Endothelial cell of umbilical vein (primary cell): ENCODE measurements at regions not wholly inside any gene's neighbourhood (a gene's known extent, or its start where the extent isn't known, plus 50 kb on each side); places are given as distances from the start of the nearest gene placed in this dataset.

Experiments
- BruUV-seq: library from RNA; stranded (reverse); fragments of 400-500 nt; replicated peaks from 2 replicates; lab custom pipeline; 2021; lab: Mats Ljungman, UMichigan
- CTCF ChIA-PET: fragments of 300-600, 350-600 bp; sonication (Branson Sonifier 250); formaldehyde crosslinking; loops from one replicate; lab custom pipeline; 2021; ENCODE audit warnings: antibody characterized with exemption, inconsistent platforms; lab: Charles Lee
- POLR2A ChIA-PET: fragments of 300-600, 350-600 bp; sonication (Branson Sonifier 250); formaldehyde crosslinking; loops from one replicate; lab custom pipeline; 2021; ENCODE audit warnings: antibody characterized with exemption, inconsistent platforms; lab: Charles Lee
- DNase-seq: peaks from one replicate; pipeline ENCODE4 v3.0.0-alpha.2; 2011; ENCODE audit warnings: low read depth, low spot score
- FAIRE-seq: peaks from 2 replicates; lab custom pipeline; 2011; peaks lifted over from hg19 to GRCh38; lab: Jason Lieb, UNC
- H2AFZ ChIP-seq: 2 replicates; pipeline ENCODE4 v1.6.0; 2012; ENCODE audit warnings: low read depth, low read length, control low read depth, inconsistent platforms
- H3K27ac ChIP-seq: 2 replicates; pipeline ENCODE4 v1.5.1; 2011; ENCODE audit warnings: low read depth, mild to moderate bottlenecking, control low read depth, low read length, moderate library complexity; ENCODE audit not compliant: insufficient read depth
- H3K27me3 ChIP-seq, 2 experiments: 2 replicates each; pipeline versions ENCODE4 v1.6.0 to v1.6.1; 2011; ENCODE audit warnings: low read length in 2 of 2, mixed read lengths in 1 of 2; ENCODE audit not compliant: control insufficient read depth in 2 of 2, insufficient read depth in 2 of 2
- H3K36me3 ChIP-seq, 2 experiments: 2 replicates in 1 of 2; 3 replicates in 1 of 2; pipeline ENCODE4 v1.5.1; 2011; ENCODE audit warnings: low read length in 2 of 2, mild to moderate bottlenecking in 1 of 2, moderate library complexity in 1 of 2; ENCODE audit not compliant: control insufficient read depth in 2 of 2, insufficient read depth in 2 of 2; ENCODE audit errors: extremely low read depth in 1 of 2
- H3K4me1 ChIP-seq: 3 replicates; pipeline ENCODE4 v1.5.1; 2011; ENCODE audit warnings: mild to moderate bottlenecking, low read length; ENCODE audit not compliant: control insufficient read depth, insufficient read depth; ENCODE audit errors: extremely low read depth
- H3K4me2 ChIP-seq: 2 replicates; pipeline ENCODE4 v1.6.1; 2011; ENCODE audit warnings: low read length, control low read depth, mixed read lengths; ENCODE audit not compliant: insufficient read depth
- H3K4me3 ChIP-seq, 3 experiments: fragments of 200-600 bp in 1 of 3; sonication (generic), shearing (Covaris generic) in 1 of 3; replicated peaks in 1 of 3; 2 replicates each; pipeline ENCODE4 v1.5.1; 2011 to 2016; ENCODE audit warnings: control low read depth in 3 of 3, low read length in 3 of 3, mild to moderate bottlenecking in 2 of 3, inconsistent platforms in 1 of 3, low read depth in 1 of 3, moderate library complexity in 1 of 3; ENCODE audit not compliant: insufficient read depth in 1 of 3
- H3K79me2 ChIP-seq: 2 replicates; pipeline ENCODE4 v1.6.0; 2012; ENCODE audit warnings: low read length, inconsistent platforms; ENCODE audit not compliant: control insufficient read depth, insufficient read depth
- H3K9ac ChIP-seq: replicated peaks from 2 replicates; pipeline ENCODE3; 2011; ENCODE audit warnings: low read length, control low read depth; ENCODE audit not compliant: insufficient read depth; ENCODE audit errors: extremely low read depth
- H3K9me1 ChIP-seq: replicated peaks from 3 replicates; pipeline ENCODE4 v1.6.0; 2011; ENCODE audit warnings: mild to moderate bottlenecking, low read length; ENCODE audit not compliant: control insufficient read depth, insufficient read depth; ENCODE audit errors: extremely low read depth
- H3K9me3 ChIP-seq: replicated peaks from 2 replicates; pipeline ENCODE4 v1.5.1; 2012; ENCODE audit warnings: low read length, inconsistent platforms; ENCODE audit not compliant: control insufficient read depth, insufficient read depth
- H4K20me1 ChIP-seq: replicated peaks from 2 replicates; pipeline ENCODE3; 2011; ENCODE audit warnings: mild to moderate bottlenecking, low read length; ENCODE audit not compliant: control insufficient read depth, insufficient read depth; ENCODE audit errors: extremely low read depth
- EZH2 ChIP-seq: IDR thresholded peaks from 2 replicates; pipeline ENCODE4 v1.6.1; 2012; ENCODE audit warnings: borderline replicate concordance, low read depth, mild to moderate bottlenecking, moderate library complexity, low read length, inconsistent platforms; ENCODE audit not compliant: severe bottlenecking
- FOS ChIP-seq: IDR thresholded peaks from 2 replicates; pipeline ENCODE4 v1.6.1; 2011; ENCODE audit warnings: mild to moderate bottlenecking, low read length, moderate library complexity, borderline replicate concordance; ENCODE audit not compliant: insufficient read depth
- GATA2 ChIP-seq: IDR thresholded peaks from 2 replicates; pipeline ENCODE4 v1.7.0; 2011; ENCODE audit warnings: low read depth, mild to moderate bottlenecking, moderate library complexity, mixed read lengths, low read length; ENCODE audit not compliant: insufficient read length, insufficient read depth
- JUN ChIP-seq: IDR thresholded peaks from 2 replicates; pipeline ENCODE4 v1.6.1; 2011; ENCODE audit warnings: borderline replicate concordance, low read depth; ENCODE audit not compliant: insufficient read length, insufficient read depth
- MYC ChIP-seq: IDR thresholded peaks from one replicate; pipeline ENCODE4 v1.6.1; 2011; ENCODE audit warnings: mild to moderate bottlenecking, low read depth, low read length
- POLR2A ChIP-seq: IDR thresholded peaks from 2 replicates; pipeline ENCODE4 v1.6.1; 2012; ENCODE audit warnings: low read depth, mild to moderate bottlenecking, control low read depth, low read length
- POLR2AphosphoS5 ChIP-seq: IDR thresholded peaks from 2 replicates; pipeline ENCODE4 v1.6.1; 2012; ENCODE audit warnings: low read depth, mild to moderate bottlenecking, control low read depth, low read length, moderate library complexity; ENCODE audit not compliant: insufficient read depth
- dilution Hi-C: fragments of 300-500 bp; cut with MboI; formaldehyde crosslinking; loops from one replicate; pipeline ENCODE4 v1.15.0; 2019; ENCODE audit warnings: low sequenced_read_pairs; ENCODE audit not compliant: extremely low pct_ligation_motif_present
- intact Hi-C: fragments of 100-400 bp; cut with micrococcal nuclease; formaldehyde crosslinking; loops from one replicate; pipeline ENCODE4 v1.10.0; 2022
- TF ChIP-seq, protein P1 (sequence below): IDR thresholded peaks from 2 replicates; pipeline ENCODE4 v1.6.1; 2011; ENCODE audit not compliant: insufficient read depth, insufficient read length
- TF ChIP-seq, protein P2 (sequence below), 2 donors: IDR thresholded peaks; 1 replicate in 1 of 2; 2 replicates in 1 of 2; pipeline ENCODE4 v1.5.1; 2011; ENCODE audit warnings: low read length in 2 of 2, mild to moderate bottlenecking in 2 of 2, moderate library complexity in 2 of 2, control low read depth in 1 of 2, inconsistent platforms in 1 of 2, low read depth in 1 of 2; ENCODE audit not compliant: insufficient read depth in 1 of 2; ENCODE audit errors: extremely low read depth in 1 of 2

DNA sequence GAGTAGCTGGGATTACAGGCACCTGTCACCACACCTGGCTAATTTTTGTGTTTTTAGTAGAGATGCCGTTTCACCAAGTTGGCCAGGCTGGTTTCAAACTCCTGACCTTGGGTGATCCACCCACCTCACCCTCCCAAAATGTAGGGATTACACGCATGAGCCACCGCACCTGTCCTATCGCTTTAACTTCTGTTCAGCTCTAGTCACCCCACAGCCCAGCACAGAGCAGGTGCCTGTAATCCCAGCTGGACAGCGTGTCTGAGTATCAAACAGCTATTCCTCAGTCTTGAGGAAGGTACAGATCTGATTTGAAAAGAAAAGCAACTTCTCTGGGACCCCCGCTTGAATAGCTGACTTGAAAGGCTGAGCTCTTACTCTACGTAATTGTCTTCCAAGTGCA lies 149.1 kb downstream of the CTTN start:
- no peak overlapping the region for H3K27ac ChIP-seq

DNA sequence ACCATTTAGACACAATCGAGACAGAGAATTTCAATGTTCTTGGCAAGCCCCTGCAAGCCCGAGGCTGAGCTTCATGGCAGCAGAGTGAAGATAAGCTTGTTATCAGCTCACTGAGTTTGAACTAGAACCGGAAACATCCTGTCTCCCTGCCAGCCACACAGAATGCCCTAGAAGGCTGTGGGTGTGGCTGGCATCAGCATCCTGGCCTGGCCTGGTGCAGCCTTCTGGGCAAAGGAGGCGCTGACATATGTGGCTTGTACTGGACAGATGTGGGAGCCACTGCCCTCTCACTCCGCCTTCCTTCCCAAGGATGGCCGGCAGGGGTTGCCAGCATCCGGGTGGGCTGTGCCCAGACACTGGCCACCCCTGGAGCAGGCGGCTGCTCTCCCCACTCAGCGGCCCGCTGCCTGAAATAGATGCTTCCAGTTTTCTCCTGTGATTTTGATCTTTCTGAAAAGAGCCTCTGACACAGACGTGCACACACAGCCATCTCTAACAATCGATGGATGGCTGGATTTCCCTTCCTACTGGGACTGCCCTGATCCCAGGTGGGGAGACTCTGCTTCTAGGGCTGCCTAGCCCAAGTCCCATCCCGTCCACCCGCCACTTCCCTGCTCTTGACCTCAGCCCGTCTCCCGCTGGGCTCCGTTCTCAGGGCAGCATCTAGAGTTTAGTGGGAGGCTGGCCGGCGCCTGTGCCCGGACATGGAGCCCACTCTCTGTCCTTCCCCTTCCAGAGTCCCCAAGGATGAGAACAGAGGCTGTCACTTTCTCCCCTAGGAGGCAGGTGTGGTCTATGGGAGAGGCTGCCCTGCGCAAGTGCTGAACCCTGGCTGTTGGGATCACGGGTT lies 149.7 kb downstream of the CTTN start:
- H3K4me3 ChIP-seq: no peak overlapping the region
- H4K20me1 ChIP-seq: no peaks in the 10 kb centered on the region
- ChIA-PET CTCF (no interaction called here), POLR2A (no interaction called here)
- TF ChIP-seq, protein P1, sequence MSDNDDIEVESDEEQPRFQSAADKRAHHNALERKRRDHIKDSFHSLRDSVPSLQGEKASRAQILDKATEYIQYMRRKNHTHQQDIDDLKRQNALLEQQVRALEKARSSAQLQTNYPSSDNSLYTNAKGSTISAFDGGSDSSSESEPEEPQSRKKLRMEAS: no peak
- TF ChIP-seq EZH2: no peak
- no peak for TF ChIP-seq JUN
- no peak for TF ChIP-seq POLR2AphosphoS5
- no peak for TF ChIP-seq GATA2
- TF ChIP-seq, protein P2, sequence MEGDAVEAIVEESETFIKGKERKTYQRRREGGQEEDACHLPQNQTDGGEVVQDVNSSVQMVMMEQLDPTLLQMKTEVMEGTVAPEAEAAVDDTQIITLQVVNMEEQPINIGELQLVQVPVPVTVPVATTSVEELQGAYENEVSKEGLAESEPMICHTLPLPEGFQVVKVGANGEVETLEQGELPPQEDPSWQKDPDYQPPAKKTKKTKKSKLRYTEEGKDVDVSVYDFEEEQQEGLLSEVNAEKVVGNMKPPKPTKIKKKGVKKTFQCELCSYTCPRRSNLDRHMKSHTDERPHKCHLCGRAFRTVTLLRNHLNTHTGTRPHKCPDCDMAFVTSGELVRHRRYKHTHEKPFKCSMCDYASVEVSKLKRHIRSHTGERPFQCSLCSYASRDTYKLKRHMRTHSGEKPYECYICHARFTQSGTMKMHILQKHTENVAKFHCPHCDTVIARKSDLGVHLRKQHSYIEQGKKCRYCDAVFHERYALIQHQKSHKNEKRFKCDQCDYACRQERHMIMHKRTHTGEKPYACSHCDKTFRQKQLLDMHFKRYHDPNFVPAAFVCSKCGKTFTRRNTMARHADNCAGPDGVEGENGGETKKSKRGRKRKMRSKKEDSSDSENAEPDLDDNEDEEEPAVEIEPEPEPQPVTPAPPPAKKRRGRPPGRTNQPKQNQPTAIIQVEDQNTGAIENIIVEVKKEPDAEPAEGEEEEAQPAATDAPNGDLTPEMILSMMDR (IDR thresholded peaks at IDR 0.05; ENCODE audit: extremely low read depth in 1 of 2, insufficient read depth in 1 of 2, low read depth in 1 of 2, low read length in 2 of 2): no peak
- TF ChIP-seq MYC: no peak
- no peak for TF ChIP-seq FOS
- no peak for TF ChIP-seq POLR2A
- no peaks in the 10 kb centered on the region for H3K9me3 ChIP-seq
- intact Hi-C loops: no loop called here
- FAIRE-seq: no peak
- no TSS peak for BruUV-seq
- dilution Hi-C loops: no loop called here
- no peaks in the 10 kb centered on the region for H3K36me3 ChIP-seq
- H3K9ac ChIP-seq: no peak overlapping the region
- H3K4me2 ChIP-seq: no peak overlapping the region
- H3K27me3 ChIP-seq: no peaks in the 10 kb centered on the region
- no peak overlapping the region for H3K27ac ChIP-seq
- no peaks in the 10 kb centered on the region for H3K79me2 ChIP-seq
- no peak for DNase-seq
- H3K4me1 ChIP-seq: no peaks in the 10 kb centered on the region
- H3K9me1 ChIP-seq: no peaks in the 10 kb centered on the region
- H2AFZ ChIP-seq: no peak overlapping the region

More for the DNA sequence above, 149.1 kb downstream of the CTTN start:
- POLR2A ChIA-PET: no interaction called here
- Histone ChIP-seq H4K20me1 (no peaks in the 10 kb centered on the region), H2AFZ (no peak overlapping the region), H3K4me1 (no peaks in the 10 kb centered on the region), H3K36me3 (no peaks in the 10 kb centered on the region), H3K9me1 (no peaks in the 10 kb centered on the region), H3K27me3 (no peaks in the 10 kb centered on the region), H3K4me3 (no peak overlapping the region), H3K9ac (no peak overlapping the region), H3K9me3 (no peaks in the 10 kb centered on the region), H3K4me2 (no peak overlapping the region), H3K79me2 (no peaks in the 10 kb centered on the region)
- CTCF ChIA-PET: no interaction called here
- dilution Hi-C loops (no loop called here), intact Hi-C loops (no loop called here)
- TF ChIP-seq EZH2 (no peak), GATA2 (no peak), JUN (no peak)
- TF ChIP-seq, protein P1: no peak
- DNase-seq (no peak), FAIRE-seq (no peak)
- BruUV-seq: no TSS peak
